ENCODE measurements at regions not wholly inside any gene's neighbourhood (a gene's known extent, or its start where the extent isn't known, plus 50 kb on each side); places are given as distances from the start of the nearest gene placed in this dataset.

DNA sequence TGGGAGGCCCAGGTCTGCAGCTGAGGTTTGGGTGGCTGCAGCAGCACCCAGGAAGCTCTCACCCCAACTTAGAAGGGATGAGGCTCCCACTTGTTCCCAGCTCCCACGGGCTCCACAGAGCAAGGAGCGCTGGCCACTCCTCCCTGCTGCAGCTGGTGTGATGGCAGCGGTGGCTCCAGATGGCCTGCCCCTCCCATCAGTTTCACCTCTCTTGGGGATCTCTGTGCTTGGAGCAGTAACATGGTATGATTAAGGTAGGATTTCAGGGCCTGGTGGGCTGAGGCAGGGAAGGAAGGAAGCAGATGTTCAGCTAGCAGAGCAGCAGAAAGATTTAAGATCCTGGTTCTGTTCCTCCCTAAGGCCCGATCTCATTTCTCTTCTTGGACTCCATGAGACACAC is 66.8 kb upstream of the KIF5B start:
- Histone ChIP-seq H3K9me3 (ENCODE audit: control insufficient read depth in 2 of 3, insufficient read depth in 1 of 3, low read length in 3 of 3) (no peaks in the 10 kb centered on the region), H3K9ac (ENCODE audit: low read length in 3 of 3) (no peak overlapping the region), H3K36me3 (ENCODE audit: control insufficient read depth in 2 of 3, insufficient read depth in 3 of 3, low read length in 3 of 3) (no peaks in the 10 kb centered on the region), H3K27ac (ENCODE audit: low read depth in 2 of 2, low read length in 2 of 2) (no peak overlapping the region), H3K27me3 (ENCODE audit: control insufficient read depth, insufficient read depth, low read length) (no peaks in the 10 kb centered on the region), H3K4me1 (ENCODE audit: control insufficient read depth in 2 of 3, insufficient read depth in 2 of 3, low read depth in 1 of 3, low read length in 3 of 3) (no peaks in the 10 kb centered on the region), H3K4me3 (ENCODE audit: low read length in 3 of 3) (no peak overlapping the region)
- FAIRE-seq (no peak), DNase-seq (no peak)
- intact Hi-C loops (cut with DNase I), result no loop called here
- TF ChIP-seq, protein P1, sequence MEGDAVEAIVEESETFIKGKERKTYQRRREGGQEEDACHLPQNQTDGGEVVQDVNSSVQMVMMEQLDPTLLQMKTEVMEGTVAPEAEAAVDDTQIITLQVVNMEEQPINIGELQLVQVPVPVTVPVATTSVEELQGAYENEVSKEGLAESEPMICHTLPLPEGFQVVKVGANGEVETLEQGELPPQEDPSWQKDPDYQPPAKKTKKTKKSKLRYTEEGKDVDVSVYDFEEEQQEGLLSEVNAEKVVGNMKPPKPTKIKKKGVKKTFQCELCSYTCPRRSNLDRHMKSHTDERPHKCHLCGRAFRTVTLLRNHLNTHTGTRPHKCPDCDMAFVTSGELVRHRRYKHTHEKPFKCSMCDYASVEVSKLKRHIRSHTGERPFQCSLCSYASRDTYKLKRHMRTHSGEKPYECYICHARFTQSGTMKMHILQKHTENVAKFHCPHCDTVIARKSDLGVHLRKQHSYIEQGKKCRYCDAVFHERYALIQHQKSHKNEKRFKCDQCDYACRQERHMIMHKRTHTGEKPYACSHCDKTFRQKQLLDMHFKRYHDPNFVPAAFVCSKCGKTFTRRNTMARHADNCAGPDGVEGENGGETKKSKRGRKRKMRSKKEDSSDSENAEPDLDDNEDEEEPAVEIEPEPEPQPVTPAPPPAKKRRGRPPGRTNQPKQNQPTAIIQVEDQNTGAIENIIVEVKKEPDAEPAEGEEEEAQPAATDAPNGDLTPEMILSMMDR (IDR thresholded peaks at IDR 0.05; ENCODE audit: borderline replicate concordance, extremely low read depth, insufficient read depth), result no peak

DNA sequence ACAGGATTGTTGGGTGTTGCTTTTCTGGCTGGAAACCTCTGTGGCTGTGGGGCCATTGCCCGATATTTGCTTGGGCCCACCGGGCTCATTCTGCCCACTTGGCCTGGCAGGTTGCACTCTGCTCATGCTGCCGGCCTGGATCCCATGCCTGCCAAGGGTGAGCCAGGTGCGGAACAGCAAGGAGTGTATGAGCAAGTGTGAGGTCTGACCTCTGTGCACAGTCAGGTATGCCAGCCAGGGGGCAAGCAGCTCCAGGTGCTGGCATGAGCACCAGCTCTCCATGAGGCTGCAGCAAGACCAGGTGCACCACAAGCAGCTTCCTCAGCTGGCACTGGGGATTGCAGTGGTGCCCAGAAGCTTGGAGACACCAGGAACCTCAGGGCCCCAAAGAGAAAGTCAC is 65.4 kb upstream of the KIF5B start:
- Histone ChIP-seq H3K27ac (ENCODE audit: low read depth in 2 of 2, low read length in 2 of 2) (no peak overlapping the region), H3K9ac (ENCODE audit: low read length in 3 of 3) (no peak overlapping the region), H3K4me1 (ENCODE audit: control insufficient read depth in 2 of 3, insufficient read depth in 2 of 3, low read depth in 1 of 3, low read length in 3 of 3) (no peaks in the 10 kb centered on the region), H3K4me3 (ENCODE audit: low read length in 3 of 3) (no peak overlapping the region), H3K9me3 (ENCODE audit: control insufficient read depth in 2 of 3, insufficient read depth in 1 of 3, low read length in 3 of 3) (no peaks in the 10 kb centered on the region), H3K36me3 (ENCODE audit: control insufficient read depth in 2 of 3, insufficient read depth in 3 of 3, low read length in 3 of 3) (no peaks in the 10 kb centered on the region), H3K27me3 (ENCODE audit: control insufficient read depth, insufficient read depth, low read length) (no peaks in the 10 kb centered on the region)
- intact Hi-C loops (cut with DNase I), result no loop called here
- TF ChIP-seq, protein P1 (IDR thresholded peaks at IDR 0.05; ENCODE audit: borderline replicate concordance, extremely low read depth, insufficient read depth), result no peak
- FAIRE-seq (no peak), DNase-seq (no peak)

DNA sequence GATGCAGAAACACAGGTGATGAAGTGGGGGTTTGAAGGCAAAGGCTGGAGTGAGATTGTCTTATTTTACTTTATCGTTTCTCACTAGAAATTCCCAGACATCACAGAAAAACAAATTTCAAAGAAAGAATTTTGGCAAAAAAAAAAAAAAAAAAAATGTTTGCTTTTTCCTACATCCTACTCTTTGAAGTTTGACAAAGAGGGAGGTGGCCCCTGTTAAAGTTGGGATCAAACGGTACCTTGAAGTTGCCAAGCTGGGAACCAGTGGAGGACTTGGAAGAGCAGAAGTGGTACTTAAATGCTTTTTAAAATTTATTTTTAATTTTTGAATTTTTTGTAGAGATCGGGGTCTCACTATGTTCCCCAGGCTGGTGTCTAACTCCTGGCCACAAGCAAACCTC is 63.9 kb upstream of the KIF5B start:
- DNase-seq, result no peak
- H3K27me3 ChIP-seq (ENCODE audit: control insufficient read depth, insufficient read depth, low read length), result no peaks in the 10 kb centered on the region
- no peak overlapping the region for H3K4me3 ChIP-seq (ENCODE audit: low read length in 3 of 3)
- no peak overlapping the region for H3K9ac ChIP-seq (ENCODE audit: low read length in 3 of 3)
- TF ChIP-seq, protein P1 (IDR thresholded peaks at IDR 0.05; ENCODE audit: borderline replicate concordance, extremely low read depth, insufficient read depth), result no peak
- no peak for FAIRE-seq
- no peaks in the 10 kb centered on the region for H3K9me3 ChIP-seq (ENCODE audit: control insufficient read depth in 2 of 3, insufficient read depth in 1 of 3, low read length in 3 of 3)
- intact Hi-C loops (cut with DNase I), result no loop called here
- H3K4me1 ChIP-seq (ENCODE audit: control insufficient read depth in 2 of 3, insufficient read depth in 2 of 3, low read depth in 1 of 3, low read length in 3 of 3), result no peaks in the 10 kb centered on the region
- no peak overlapping the region for H3K27ac ChIP-seq (ENCODE audit: low read depth in 2 of 2, low read length in 2 of 2)
- H3K36me3 ChIP-seq (ENCODE audit: control insufficient read depth in 2 of 3, insufficient read depth in 3 of 3, low read length in 3 of 3), result no peaks in the 10 kb centered on the region

DNA sequence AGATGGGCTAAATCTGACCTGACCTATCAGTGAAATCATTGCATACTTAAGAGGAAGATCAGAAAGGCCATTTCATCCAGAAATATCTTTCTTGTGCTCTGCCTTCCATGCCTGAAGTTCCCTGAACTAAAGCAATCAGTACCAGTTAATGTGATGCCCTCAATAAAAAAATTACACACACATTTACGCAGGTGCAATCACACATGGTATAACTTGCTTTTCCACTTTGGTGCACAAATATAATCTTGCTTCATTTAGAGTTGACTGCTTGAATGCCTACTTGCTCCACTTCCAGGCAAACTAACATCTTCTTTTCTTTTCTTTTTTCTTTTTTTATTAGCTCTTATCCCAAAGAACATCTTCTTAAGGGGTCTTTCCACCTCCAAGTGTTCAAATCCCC is 58.3 kb upstream of the KIF5B start:
- no peaks in the 10 kb centered on the region for H3K27me3 ChIP-seq (ENCODE audit: control insufficient read depth, insufficient read depth, low read length)
- FAIRE-seq, result no peak
- TF ChIP-seq, protein P1 (IDR thresholded peaks at IDR 0.05; ENCODE audit: borderline replicate concordance, extremely low read depth, insufficient read depth), result no peak
- no peaks in the 10 kb centered on the region for H3K9me3 ChIP-seq (ENCODE audit: control insufficient read depth in 2 of 3, insufficient read depth in 1 of 3, low read length in 3 of 3)
- no peak overlapping the region for H3K9ac ChIP-seq (ENCODE audit: low read length in 3 of 3)
- intact Hi-C loops (cut with DNase I), result no loop called here
- no peak overlapping the region for H3K4me3 ChIP-seq (ENCODE audit: low read length in 3 of 3)
- no peaks in the 10 kb centered on the region for H3K4me1 ChIP-seq (ENCODE audit: control insufficient read depth in 2 of 3, insufficient read depth in 2 of 3, low read depth in 1 of 3, low read length in 3 of 3)
- H3K27ac ChIP-seq (ENCODE audit: low read depth in 2 of 2, low read length in 2 of 2), result no peak overlapping the region
- H3K36me3 ChIP-seq (ENCODE audit: control insufficient read depth in 2 of 3, insufficient read depth in 3 of 3, low read length in 3 of 3), result no peaks in the 10 kb centered on the region
- peak in 2 of 5 donors; percentile 16 to 20 for DNase-seq

Data from kidney (tissue), 13 donors.